Activated gamma-delta T cell treated with anti-CD3 and anti-CD28 coated beads, Interleukin-2, amount 50 U/mL, for 16 hours (primary cell): ENCODE measurements at regions not wholly inside any gene's neighbourhood (a gene's known extent, or its start where the extent isn't known, plus 50 kb on each side); places are given as distances from the start of the nearest gene placed in this dataset.
"Not testable (repeated sequence)": the region's sequence is repeated elsewhere in the genome, so short reads cannot be mapped to it uniquely, and the experiment has no call there.

ENCODE experiments used
- DNase-seq: peaks from one replicate; pipeline ENCODE4 v3.0.0-alpha.2; 2020; ENCODE audit warnings: low read depth

- DNase-seq = no peak
Observed at GRCh38 chr2:760001-760400, 82.8 kb upstream of the TMEM18 start.

- no peak for DNase-seq
Observed at GRCh38 chr2:758073-758820, 81.0 kb upstream of the TMEM18 start.

GRCh38 chr2:753123-753522 is 75.9 kb upstream of the TMEM18 start:
- DNase-seq = no peak

GRCh38 chr2:751474-751873 is 74.3 kb upstream of the TMEM18 start:
- no peak for DNase-seq

- DNase-seq = no peak
Observed at GRCh38 chr2:750628-751027, 73.4 kb upstream of the TMEM18 start.

- no peak for DNase-seq
Observed at GRCh38 chr2:747762-748351, 70.7 kb upstream of the TMEM18 start.

GRCh38 chr2:746697-747096 is 69.5 kb upstream of the TMEM18 start:
- no peak for DNase-seq

GRCh38 chr2:744088-744487 is 66.9 kb upstream of the TMEM18 start:
- DNase-seq = no peak

- DNase-seq = no peak
Observed at GRCh38 chr2:742221-742620, 65.0 kb upstream of the TMEM18 start.

- DNase-seq = no peak
Observed at GRCh38 chr2:741195-741496, 63.9 kb upstream of the TMEM18 start.

- not testable (repeated sequence) for DNase-seq
Observed at GRCh38 chr2:740322-741194, 63.4 kb upstream of the TMEM18 start.

GRCh38 chr2:739864-740321 is 62.7 kb upstream of the TMEM18 start:
- DNase-seq = not testable (repeated sequence)

GRCh38 chr2:736939-737338 is 59.7 kb upstream of the TMEM18 start:
- DNase-seq = no peak

- no peak for DNase-seq
Observed at GRCh38 chr2:735670-736218, 58.5 kb upstream of the TMEM18 start.

GRCh38 chr2:734496-734895 is 57.3 kb upstream of the TMEM18 start:
- DNase-seq = no peak

- no peak for DNase-seq
Observed at GRCh38 chr2:733495-733894, 56.3 kb upstream of the TMEM18 start.

- no peak for DNase-seq
Observed at GRCh38 chr2:733001-733400, 55.8 kb upstream of the TMEM18 start.

GRCh38 chr2:731711-732110 is 54.5 kb upstream of the TMEM18 start:
- DNase-seq = no peak

GRCh38 chr2:729376-729861 is 52.2 kb upstream of the TMEM18 start:
- no peak for DNase-seq

GRCh38 chr2:728165-728564 is 51.0 kb upstream of the TMEM18 start:
- no peak for DNase-seq

GRCh38 chr2:727071-727470 is 49.9 kb upstream of the TMEM18 start:
- DNase-seq = no peak
